ENCODE measurements at regions not wholly inside any gene's neighbourhood (a gene's known extent, or its start where the extent isn't known, plus 50 kb on each side); places are given as distances from the start of the nearest gene placed in this dataset.

- POLR2A ChIA-PET (ENCODE audit: unreplicated experiment) = no interaction called here
These were observed 135.3 kb downstream of the UTP18 start for GRCh38 chr17:51395621-51396020.

GRCh38 chr17:51397361-51398127 is 137.2 kb downstream of the UTP18 start:
- POLR2A ChIA-PET (ENCODE audit: unreplicated experiment) = no interaction called here
- TF ChIP-seq EZH2 (IDR thresholded peaks at IDR 0.05; ENCODE audit: low read depth) (no peak), CTCF (conservative IDR thresholded peaks at IDR 0.05) (no peak)
- Histone ChIP-seq H3K36me3 (ENCODE audit: low read depth) (no peaks in the 10 kb centered on the region), H3K4me2 (no peak overlapping the region), H3F3A (ENCODE audit: insufficient read depth, low read depth) (no peaks in the 10 kb centered on the region), H2AFZ (no peak overlapping the region), H3K27ac (no peak overlapping the region), H3K9me2 (ENCODE audit: insufficient read depth) (no peaks in the 10 kb centered on the region), H3K27me3 (ENCODE audit: insufficient read depth, low read depth) (peaks cover 94% of the 10 kb centered on the region), H3K79me2 (ENCODE audit: low read depth) (no peaks in the 10 kb centered on the region), H4K20me1 (ENCODE audit: insufficient read depth) (no peaks in the 10 kb centered on the region), H3K4me1 (replicated peaks; ENCODE audit: insufficient read depth) (no peaks in the 10 kb centered on the region), H3K9me3 (ENCODE audit: insufficient read depth, low read depth) (no peaks in the 10 kb centered on the region), H3K4me3 (no peak overlapping the region)
- no TSS peak for BruUV-seq (replicated peaks)
- intact Hi-C loops (cut with micrococcal nuclease; ENCODE audit: unreplicated experiment) = no loop called here
- DNase-seq = peak in 1 of 2 experiments; percentile 44
- CTCF ChIA-PET = no interaction called here

More at GRCh38 chr17:51395621-51396020, 135.3 kb downstream of the UTP18 start:
- no TSS peak for BruUV-seq (replicated peaks)
- H3K4me2 ChIP-seq = no peak overlapping the region
- CTCF ChIA-PET = no interaction called here
- no peaks in the 10 kb centered on the region for H3K9me3 ChIP-seq (ENCODE audit: insufficient read depth, low read depth)
- no peaks in the 10 kb centered on the region for H3F3A ChIP-seq (ENCODE audit: insufficient read depth, low read depth)
- DNase-seq = no peak
- no peak overlapping the region for H3K4me3 ChIP-seq
- H4K20me1 ChIP-seq (ENCODE audit: insufficient read depth) = no peaks in the 10 kb centered on the region
- H3K9me2 ChIP-seq (ENCODE audit: insufficient read depth) = no peaks in the 10 kb centered on the region
- intact Hi-C loops (cut with micrococcal nuclease; ENCODE audit: unreplicated experiment) = no loop called here
- H3K4me1 ChIP-seq (replicated peaks; ENCODE audit: insufficient read depth) = no peaks in the 10 kb centered on the region
- no peak for TF ChIP-seq EZH2 (IDR thresholded peaks at IDR 0.05; ENCODE audit: low read depth)
- no peak for TF ChIP-seq CTCF (conservative IDR thresholded peaks at IDR 0.05)
- no peaks in the 10 kb centered on the region for H3K36me3 ChIP-seq (ENCODE audit: low read depth)
- no peak overlapping the region for H2AFZ ChIP-seq
- H3K27me3 ChIP-seq (ENCODE audit: insufficient read depth, low read depth) = peaks cover 93% of the 10 kb centered on the region
- no peaks in the 10 kb centered on the region for H3K79me2 ChIP-seq (ENCODE audit: low read depth)
- no peak overlapping the region for H3K27ac ChIP-seq

- Histone ChIP-seq H3K36me3 (ENCODE audit: low read depth) (no peaks in the 10 kb centered on the region), H3K27me3 (ENCODE audit: insufficient read depth, low read depth) (peaks cover 94% of the 10 kb centered on the region), H3K4me2 (no peak overlapping the region), H3K9me3 (ENCODE audit: insufficient read depth, low read depth) (no peaks in the 10 kb centered on the region), H3K79me2 (ENCODE audit: low read depth) (no peaks in the 10 kb centered on the region), H3K4me1 (replicated peaks; ENCODE audit: insufficient read depth) (no peaks in the 10 kb centered on the region), H4K20me1 (ENCODE audit: insufficient read depth) (no peaks in the 10 kb centered on the region), H3K27ac (no peak overlapping the region), H2AFZ (no peak overlapping the region), H3F3A (ENCODE audit: insufficient read depth, low read depth) (no peaks in the 10 kb centered on the region), H3K9me2 (ENCODE audit: insufficient read depth) (no peaks in the 10 kb centered on the region), H3K4me3 (no peak overlapping the region)
- intact Hi-C loops (cut with micrococcal nuclease; ENCODE audit: unreplicated experiment) = no loop called here
- ChIA-PET POLR2A (ENCODE audit: unreplicated experiment) (no interaction called here), CTCF (interaction anchor here (0.6 kb wide), 1 partner anchor 60 kb away, joined by 3 read pairs; no protein-coding TSS in a partner anchor)
- no peak for TF ChIP-seq EZH2 (IDR thresholded peaks at IDR 0.05; ENCODE audit: low read depth)
- no TSS peak for BruUV-seq (replicated peaks)
- DNase-seq = no peak
These were observed 137.8 kb downstream of the UTP18 start for GRCh38 chr17:51398128-51398525.
